SK-N-SH treated with all-trans-retinoic acid at 6 μM for 48 hours (cell line): ENCODE measurements at regions not wholly inside any gene's neighbourhood (a gene's known extent, or its start where the extent isn't known, plus 50 kb on each side); places are given as distances from the start of the nearest gene placed in this dataset.
A peak's percentile ranks its signal among the peaks of the same experiment; 100 is the strongest.

Source experiments
- ATAC-seq: fragments of 200-7000 bp; cut with Tn5 transposase; 3 replicates; pipeline ENCODE4 v1.9.1; 2020; ENCODE audit warnings: mild to moderate bottlenecking, moderate library complexity
- ARNTL ChIP-seq: fragments of 450-650 bp; formaldehyde crosslinking; IDR thresholded peaks from 2 replicates; pipeline ENCODE4 v1.5.0; 2020; ENCODE audit warnings: low read depth, mild to moderate bottlenecking, moderate library complexity, borderline replicate concordance
- BACH2 ChIP-seq: fragments of 250-450 bp; sonication (Bioruptor Pico); IDR thresholded peaks from 2 replicates; pipeline ENCODE4 v1.9.0; 2021; ENCODE audit warnings: mild to moderate bottlenecking, borderline replicate concordance
- CSDC2 ChIP-seq: fragments of 250-450 bp; sonication (Bioruptor Pico); IDR thresholded peaks from 2 replicates; pipeline ENCODE4 v1.5.0; 2020; ENCODE audit warnings: mild to moderate bottlenecking, moderate library complexity
- CSRNP3 ChIP-seq: fragments of 250-450 bp; sonication (Bioruptor Pico); IDR thresholded peaks from 2 replicates; pipeline ENCODE4 v1.5.1; 2021; ENCODE audit warnings: mild to moderate bottlenecking, moderate library complexity
- ESRRG ChIP-seq: fragments of 250-450 bp; sonication (Bioruptor Pico); IDR thresholded peaks from 2 replicates; pipeline ENCODE4 v1.6.1; 2021; ENCODE audit warnings: mild to moderate bottlenecking
- GLIS3 ChIP-seq: fragments of 250-450 bp; sonication (Bioruptor Pico); IDR thresholded peaks from 2 replicates; pipeline ENCODE4 v1.5.0; 2020; ENCODE audit warnings: mild to moderate bottlenecking, moderate library complexity
- ISL1 ChIP-seq: fragments of 250-450 bp; sonication (Bioruptor Pico); IDR thresholded peaks from 2 replicates; pipeline ENCODE4 v2.1.2; 2022; ENCODE audit warnings: mild to moderate bottlenecking, moderate library complexity
- OSR1 ChIP-seq: fragments of 250-450 bp; sonication (Bioruptor Pico); IDR thresholded peaks from 2 replicates; pipeline ENCODE4 v1.8.0; 2022; ENCODE audit warnings: moderate library complexity, mild to moderate bottlenecking, inconsistent platforms
- PPARA ChIP-seq: fragments of 250-450 bp; sonication (Bioruptor Pico); IDR thresholded peaks from 2 replicates; pipeline ENCODE4 v1.5.0; 2020; ENCODE audit warnings: mild to moderate bottlenecking, borderline replicate concordance
- SNAI2 ChIP-seq: fragments of 250-450 bp; sonication (Bioruptor Pico); IDR thresholded peaks from 2 replicates; pipeline ENCODE4 v1.5.0; 2020; ENCODE audit warnings: mild to moderate bottlenecking, moderate library complexity
- TCF4 ChIP-seq: fragments of 250-450 bp; sonication (Bioruptor Pico); IDR thresholded peaks from 2 replicates; pipeline ENCODE4 v1.8.0; 2021; ENCODE audit warnings: mild to moderate bottlenecking, moderate library complexity, borderline replicate concordance
- TOX ChIP-seq: fragments of 250-450 bp; sonication (Bioruptor Pico); IDR thresholded peaks from 2 replicates; pipeline ENCODE4 v1.8.0; 2021; ENCODE audit warnings: mild to moderate bottlenecking, moderate library complexity, borderline replicate concordance
- ZC3H10 ChIP-seq: fragments of 250-450 bp; sonication (Bioruptor Pico); IDR thresholded peaks from 2 replicates; pipeline ENCODE4 v1.5.1; 2021; ENCODE audit warnings: mild to moderate bottlenecking, moderate library complexity
- ZFP3 ChIP-seq: fragments of 250-450 bp; sonication (Bioruptor Pico); IDR thresholded peaks from 2 replicates; pipeline ENCODE4 v1.5.0; 2020; ENCODE audit warnings: mild to moderate bottlenecking, moderate library complexity
- ZFP30 ChIP-seq: fragments of 450-650 bp; formaldehyde crosslinking; IDR thresholded peaks from 2 replicates; pipeline ENCODE4 v1.5.0; 2022; ENCODE audit warnings: mild to moderate bottlenecking, moderate library complexity
- ZNF565 ChIP-seq: fragments of 450-650 bp; formaldehyde crosslinking; conservative IDR thresholded peaks from 2 replicates; pipeline ENCODE4 v1.5.0; 2020; ENCODE audit warnings: low read depth, mild to moderate bottlenecking, moderate library complexity
- ZNF70 ChIP-seq: fragments of 450-650 bp; formaldehyde crosslinking; IDR thresholded peaks from 2 replicates; pipeline ENCODE4 v1.5.0; 2020; ENCODE audit warnings: mild to moderate bottlenecking, moderate library complexity
- ZNF8 ChIP-seq: fragments of 450-650 bp; formaldehyde crosslinking; IDR thresholded peaks from 2 replicates; pipeline ENCODE4 v1.5.0; 2020; ENCODE audit warnings: mild to moderate bottlenecking, moderate library complexity
- TF ChIP-seq, protein P1 (sequence below): fragments of 250-450 bp; sonication (Bioruptor Pico); IDR thresholded peaks from 2 replicates; pipeline ENCODE4 v1.8.0; 2021; ENCODE audit warnings: low read depth, mild to moderate bottlenecking, moderate library complexity, borderline replicate concordance
- TF ChIP-seq, protein P2 (sequence below): fragments of 250-450 bp; sonication (Bioruptor Pico); IDR thresholded peaks from 2 replicates; pipeline ENCODE4 v1.5.0; 2020; ENCODE audit warnings: mild to moderate bottlenecking, moderate library complexity
- TF ChIP-seq, protein P3 (sequence below): fragments of 250-450 bp; sonication (Bioruptor Pico); IDR thresholded peaks from 2 replicates; pipeline ENCODE4 v1.5.1; 2020; ENCODE audit warnings: low read depth, mild to moderate bottlenecking, moderate library complexity

GRCh38 chr6:139914910-139915309 is 540.5 kb upstream of the CITED2 start (continued):
- no peak for TF ChIP-seq SNAI2 (CRISPR knock-in tag)
- TF ChIP-seq ARNTL: no peak
- TF ChIP-seq PPARA: no peak
- no peak for TF ChIP-seq GLIS3 (CRISPR knock-in tag)
- TF ChIP-seq CSDC2 (CRISPR knock-in tag): no peak
- TF ChIP-seq TCF4 (CRISPR knock-in tag): no peak
- no peak for TF ChIP-seq BACH2 (CRISPR knock-in tag)

- no peak for TF ChIP-seq CSRNP3
- no peak for ATAC-seq
Observed at GRCh38 chr6:139912735-139913400, 538.4 kb upstream of the CITED2 start.

- TF ChIP-seq ZNF70 (no peak), PPARA (no peak), GLIS3 (CRISPR knock-in tag) (no peak), ZNF8 (CRISPR knock-in tag) (no peak), ZC3H10 (CRISPR knock-in tag) (no peak), TCF4 (CRISPR knock-in tag) (no peak), CSDC2 (CRISPR knock-in tag) (no peak), OSR1 (CRISPR knock-in tag) (no peak), ISL1 (CRISPR knock-in tag) (no peak), ZNF565 (CRISPR knock-in tag) (no peak), ESRRG (CRISPR knock-in tag) (no peak), ZFP3 (CRISPR knock-in tag) (no peak), TOX (no peak), SNAI2 (CRISPR knock-in tag) (no peak)
- TF ChIP-seq, protein P1, sequence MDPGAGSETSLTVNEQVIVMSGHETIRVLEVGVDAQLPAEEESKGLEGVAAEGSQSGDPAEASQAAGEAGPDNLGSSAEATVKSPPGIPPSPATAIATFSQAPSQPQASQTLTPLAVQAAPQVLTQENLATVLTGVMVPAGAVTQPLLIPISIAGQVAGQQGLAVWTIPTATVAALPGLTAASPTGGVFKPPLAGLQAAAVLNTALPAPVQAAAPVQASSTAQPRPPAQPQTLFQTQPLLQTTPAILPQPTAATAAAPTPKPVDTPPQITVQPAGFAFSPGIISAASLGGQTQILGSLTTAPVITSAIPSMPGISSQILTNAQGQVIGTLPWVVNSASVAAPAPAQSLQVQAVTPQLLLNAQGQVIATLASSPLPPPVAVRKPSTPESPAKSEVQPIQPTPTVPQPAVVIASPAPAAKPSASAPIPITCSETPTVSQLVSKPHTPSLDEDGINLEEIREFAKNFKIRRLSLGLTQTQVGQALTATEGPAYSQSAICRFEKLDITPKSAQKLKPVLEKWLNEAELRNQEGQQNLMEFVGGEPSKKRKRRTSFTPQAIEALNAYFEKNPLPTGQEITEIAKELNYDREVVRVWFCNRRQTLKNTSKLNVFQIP: no peak
- TF ChIP-seq, protein P2, sequence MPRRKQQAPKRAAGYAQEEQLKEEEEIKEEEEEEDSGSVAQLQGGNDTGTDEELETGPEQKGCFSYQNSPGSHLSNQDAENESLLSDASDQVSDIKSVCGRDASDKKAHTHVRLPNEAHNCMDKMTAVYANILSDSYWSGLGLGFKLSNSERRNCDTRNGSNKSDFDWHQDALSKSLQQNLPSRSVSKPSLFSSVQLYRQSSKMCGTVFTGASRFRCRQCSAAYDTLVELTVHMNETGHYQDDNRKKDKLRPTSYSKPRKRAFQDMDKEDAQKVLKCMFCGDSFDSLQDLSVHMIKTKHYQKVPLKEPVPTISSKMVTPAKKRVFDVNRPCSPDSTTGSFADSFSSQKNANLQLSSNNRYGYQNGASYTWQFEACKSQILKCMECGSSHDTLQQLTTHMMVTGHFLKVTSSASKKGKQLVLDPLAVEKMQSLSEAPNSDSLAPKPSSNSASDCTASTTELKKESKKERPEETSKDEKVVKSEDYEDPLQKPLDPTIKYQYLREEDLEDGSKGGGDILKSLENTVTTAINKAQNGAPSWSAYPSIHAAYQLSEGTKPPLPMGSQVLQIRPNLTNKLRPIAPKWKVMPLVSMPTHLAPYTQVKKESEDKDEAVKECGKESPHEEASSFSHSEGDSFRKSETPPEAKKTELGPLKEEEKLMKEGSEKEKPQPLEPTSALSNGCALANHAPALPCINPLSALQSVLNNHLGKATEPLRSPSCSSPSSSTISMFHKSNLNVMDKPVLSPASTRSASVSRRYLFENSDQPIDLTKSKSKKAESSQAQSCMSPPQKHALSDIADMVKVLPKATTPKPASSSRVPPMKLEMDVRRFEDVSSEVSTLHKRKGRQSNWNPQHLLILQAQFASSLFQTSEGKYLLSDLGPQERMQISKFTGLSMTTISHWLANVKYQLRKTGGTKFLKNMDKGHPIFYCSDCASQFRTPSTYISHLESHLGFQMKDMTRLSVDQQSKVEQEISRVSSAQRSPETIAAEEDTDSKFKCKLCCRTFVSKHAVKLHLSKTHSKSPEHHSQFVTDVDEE: no peak
- no peak for ATAC-seq
Observed at GRCh38 chr6:139909992-139910391, 535.5 kb upstream of the CITED2 start.

GRCh38 chr6:139905404-139906052 is 531.1 kb upstream of the CITED2 start:
- TF ChIP-seq ZFP30 (CRISPR knock-in tag) (no peak), ZNF565 (CRISPR knock-in tag) (no peak), SNAI2 (CRISPR knock-in tag) (no peak), BACH2 (CRISPR knock-in tag) (no peak), TCF4 (CRISPR knock-in tag) (no peak), ISL1 (CRISPR knock-in tag) (no peak), PPARA (no peak), GLIS3 (CRISPR knock-in tag) (no peak)
- TF ChIP-seq, protein P3, sequence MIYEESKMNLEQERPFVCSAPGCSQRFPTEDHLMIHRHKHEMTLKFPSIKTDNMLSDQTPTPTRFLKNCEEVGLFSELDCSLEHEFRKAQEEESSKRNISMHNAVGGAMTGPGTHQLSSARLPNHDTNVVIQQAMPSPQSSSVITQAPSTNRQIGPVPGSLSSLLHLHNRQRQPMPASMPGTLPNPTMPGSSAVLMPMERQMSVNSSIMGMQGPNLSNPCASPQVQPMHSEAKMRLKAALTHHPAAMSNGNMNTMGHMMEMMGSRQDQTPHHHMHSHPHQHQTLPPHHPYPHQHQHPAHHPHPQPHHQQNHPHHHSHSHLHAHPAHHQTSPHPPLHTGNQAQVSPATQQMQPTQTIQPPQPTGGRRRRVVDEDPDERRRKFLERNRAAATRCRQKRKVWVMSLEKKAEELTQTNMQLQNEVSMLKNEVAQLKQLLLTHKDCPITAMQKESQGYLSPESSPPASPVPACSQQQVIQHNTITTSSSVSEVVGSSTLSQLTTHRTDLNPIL: no peak
- TF ChIP-seq, protein P1: no peak
- TF ChIP-seq, all 23 proteins: peak for 0

More at GRCh38 chr6:139905404-139906052, 531.1 kb upstream of the CITED2 start:
- peak; percentile 44; the same call in 1 of the 3 replicates for ATAC-seq
